Activated CD4-positive, alpha-beta T cell treated with anti-CD3 and anti-CD28 coated beads, Interleukin-2, amount 50 U/mL, for 16 hours (primary cell): ENCODE measurements at regions not wholly inside any gene's neighbourhood (a gene's known extent, or its start where the extent isn't known, plus 50 kb on each side); places are given as distances from the start of the nearest gene placed in this dataset.
"Not testable (repeated sequence)": the region's sequence is repeated elsewhere in the genome, so short reads cannot be mapped to it uniquely, and the experiment has no call there.

Experiments
- DNase-seq: peaks from one replicate; pipeline ENCODE4 v3.0.0-alpha.2; 2020

- no peak for DNase-seq
Measured at GRCh38 chr5:155116456-155117251, 103.1 kb downstream of the KIF4B start.

GRCh38 chr5:155125551-155126095 lies 112.1 kb downstream of the KIF4B start:
- DNase-seq, result no peak

- no peak for DNase-seq
Measured at GRCh38 chr5:155126573-155126972, 113.0 kb downstream of the KIF4B start.

GRCh38 chr5:155127552-155127951 lies 114.0 kb downstream of the KIF4B start:
- DNase-seq, result no peak

GRCh38 chr5:155128786-155129512 lies 115.4 kb downstream of the KIF4B start:
- no peak for DNase-seq

- no peak for DNase-seq
Measured at GRCh38 chr5:155129513-155129880, 115.9 kb downstream of the KIF4B start.

GRCh38 chr5:155134130-155134529 lies 120.6 kb downstream of the KIF4B start:
- no peak for DNase-seq

- no peak for DNase-seq
Measured at GRCh38 chr5:155136216-155136850, 122.8 kb downstream of the KIF4B start.

GRCh38 chr5:155137683-155138082 lies 124.1 kb downstream of the KIF4B start:
- no peak for DNase-seq

GRCh38 chr5:155140646-155141045 lies 127.1 kb downstream of the KIF4B start:
- no peak for DNase-seq

- no peak for DNase-seq
Measured at GRCh38 chr5:155144956-155145355, 131.4 kb downstream of the KIF4B start.

GRCh38 chr5:155147222-155147621 lies 133.7 kb downstream of the KIF4B start:
- DNase-seq, result no peak

- no peak for DNase-seq
Measured at GRCh38 chr5:155148694-155149093, 135.1 kb downstream of the KIF4B start.

GRCh38 chr5:155150012-155150411 lies 136.5 kb downstream of the KIF4B start:
- DNase-seq, result no peak

- DNase-seq, result no peak
Measured at GRCh38 chr5:155154973-155155372, 141.4 kb downstream of the KIF4B start.

- DNase-seq, result not testable (repeated sequence)
Measured at GRCh38 chr5:155163084-155163483, 149.5 kb downstream of the KIF4B start.

- no peak for DNase-seq
Measured at GRCh38 chr5:155167736-155168135, 154.2 kb downstream of the KIF4B start.

GRCh38 chr5:155181542-155181941 lies 168.0 kb downstream of the KIF4B start:
- DNase-seq, result no peak

GRCh38 chr5:155189476-155189875 lies 175.9 kb downstream of the KIF4B start:
- no peak for DNase-seq

GRCh38 chr5:155189981-155190380 lies 176.4 kb downstream of the KIF4B start:
- DNase-seq, result no peak

- no peak for DNase-seq
Measured at GRCh38 chr5:155193029-155193428, 179.5 kb downstream of the KIF4B start.

- DNase-seq, result no peak
Measured at GRCh38 chr5:155193483-155194107, 180.0 kb downstream of the KIF4B start.

GRCh38 chr5:155200608-155201007 lies 187.1 kb downstream of the KIF4B start:
- DNase-seq, result no peak
